ENCODE measurements at regions not wholly inside any gene's neighbourhood (a gene's known extent, or its start where the extent isn't known, plus 50 kb on each side); places are given as distances from the start of the nearest gene placed in this dataset.

DNA sequence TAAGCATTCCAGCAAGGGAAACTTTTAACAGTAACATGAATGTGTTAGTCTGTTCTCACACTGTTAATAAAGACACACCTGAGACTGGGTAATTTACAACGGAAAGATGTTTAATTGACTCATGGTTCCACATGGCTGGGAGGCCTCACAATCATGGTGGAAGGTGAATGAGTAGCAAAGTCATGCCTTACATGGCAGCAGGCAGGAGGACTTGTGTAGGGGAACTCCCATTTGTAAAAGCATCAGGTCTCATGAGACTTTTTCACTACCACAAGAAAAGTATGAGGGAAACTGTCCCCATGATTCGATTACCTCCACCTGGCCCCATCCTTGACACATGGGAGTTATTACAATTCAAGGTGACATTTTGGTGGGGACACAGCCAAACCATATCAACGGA is 168.3 kb downstream of the PAH start:
- no peak overlapping the region for H3K4me3 Mint-ChIP-seq
- H3K27me3 Mint-ChIP-seq, result no peaks in the 10 kb centered on the region
- H3K36me3 Mint-ChIP-seq (ENCODE audit: low read depth), result no peaks in the 10 kb centered on the region
- H3K27ac Mint-ChIP-seq, result no peak overlapping the region
- intact Hi-C loops (cut with micrococcal nuclease), result no loop called here
- H3K9me3 Mint-ChIP-seq, result no peaks in the 10 kb centered on the region
- H3K4me1 Mint-ChIP-seq (ENCODE audit: low read depth), result no peaks in the 10 kb centered on the region

DNA sequence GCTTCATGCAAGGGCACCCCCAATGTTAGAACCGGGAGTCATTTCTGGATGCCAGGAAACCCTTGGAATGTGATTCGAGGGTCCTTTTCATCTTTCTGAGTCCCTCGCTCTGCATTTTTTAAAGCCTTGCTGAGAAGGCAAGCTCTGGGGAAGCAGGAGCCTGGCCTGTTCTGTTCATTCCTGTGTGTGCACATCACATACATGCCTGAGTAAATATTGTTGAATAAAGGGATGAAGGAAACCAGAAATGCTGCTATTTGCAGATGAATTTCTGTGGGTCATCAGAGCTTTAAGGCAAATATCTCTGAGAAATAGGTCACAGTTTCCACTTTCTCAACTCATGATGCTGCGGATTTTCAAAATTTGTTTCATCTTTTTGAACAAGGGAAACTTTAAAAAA is 170.1 kb downstream of the PAH start:
- Mint-ChIP-seq H3K4me1 (ENCODE audit: low read depth) (no peaks in the 10 kb centered on the region), H3K4me3 (no peak overlapping the region), H3K27ac (no peak overlapping the region), H3K27me3 (no peaks in the 10 kb centered on the region), H3K9me3 (no peaks in the 10 kb centered on the region), H3K36me3 (ENCODE audit: low read depth) (no peaks in the 10 kb centered on the region)
- intact Hi-C loops (cut with micrococcal nuclease), result no loop called here

DNA sequence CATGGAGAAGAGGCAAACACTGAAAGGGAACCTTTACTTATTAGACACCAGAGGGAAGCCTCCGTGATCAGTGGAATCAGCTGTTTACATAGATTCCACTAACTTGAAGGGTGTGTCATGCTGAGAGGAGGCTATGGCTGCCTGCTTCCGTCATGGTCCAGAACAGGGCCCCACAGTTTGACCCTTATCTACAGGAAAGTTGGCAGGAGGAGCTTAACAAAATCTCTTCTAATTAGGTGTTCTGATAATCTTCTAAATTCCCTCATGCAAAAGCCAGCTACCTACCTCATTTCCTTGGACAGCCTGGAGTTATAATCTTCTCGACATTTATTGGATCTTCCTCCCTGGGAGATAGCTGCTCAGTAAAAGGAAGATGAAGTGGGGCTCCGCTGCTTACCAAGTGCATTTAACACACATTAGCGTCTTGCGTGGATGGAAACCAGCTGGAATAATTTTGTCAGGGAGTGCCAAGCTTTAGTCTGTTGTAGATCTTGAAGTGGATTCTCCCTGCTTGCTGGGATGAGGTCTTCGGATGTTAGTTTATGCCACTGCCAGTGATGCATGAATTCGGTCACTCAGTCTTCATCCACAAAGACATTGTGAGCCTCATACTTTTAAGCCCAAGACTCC is 171.0 kb downstream of the PAH start:
- intact Hi-C loops (cut with micrococcal nuclease), result no loop called here

DNA sequence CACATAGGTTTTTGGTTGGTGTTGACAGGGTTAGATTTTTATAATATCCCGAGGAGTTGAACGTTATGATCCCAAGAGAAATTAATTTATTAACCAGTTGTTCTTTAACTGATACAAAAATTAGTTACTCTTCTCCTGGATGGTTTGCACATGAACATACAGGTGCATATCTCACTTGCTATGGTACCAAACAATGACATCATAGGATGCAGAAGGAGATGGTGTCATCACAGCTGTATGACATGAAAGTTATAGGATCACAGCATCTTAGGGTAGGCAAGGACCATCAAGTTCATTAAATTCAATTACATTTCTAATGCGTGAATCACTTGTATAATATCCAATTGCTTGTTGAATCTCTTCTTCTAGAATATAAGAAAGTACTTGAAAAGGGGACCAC is 175.8 kb downstream of the PAH start:
- intact Hi-C loops (cut with micrococcal nuclease), result no loop called here
- H3K9me3 Mint-ChIP-seq, result no peaks in the 10 kb centered on the region

More for the DNA sequence above, 171.0 kb downstream of the PAH start:
- no peak overlapping the region for H3K27ac Mint-ChIP-seq
- no peaks in the 10 kb centered on the region for H3K4me1 Mint-ChIP-seq (ENCODE audit: low read depth)
- H3K27me3 Mint-ChIP-seq, result no peaks in the 10 kb centered on the region
- no peaks in the 10 kb centered on the region for H3K36me3 Mint-ChIP-seq (ENCODE audit: low read depth)
- no peaks in the 10 kb centered on the region for H3K9me3 Mint-ChIP-seq
- no peak overlapping the region for H3K4me3 Mint-ChIP-seq

GRCh38 chr12:102740141-102740955 is 176.7 kb downstream of the PAH start:
- intact Hi-C loops (cut with micrococcal nuclease), result no loop called here
- H3K9me3 Mint-ChIP-seq, result no peaks in the 10 kb centered on the region
- H3K4me1 Mint-ChIP-seq (ENCODE audit: low read depth), result peaks cover 1% of the 10 kb centered on the region
- no peak overlapping the region for H3K27ac Mint-ChIP-seq
- no peak overlapping the region for H3K4me3 Mint-ChIP-seq
- H3K36me3 Mint-ChIP-seq (ENCODE audit: low read depth), result no peaks in the 10 kb centered on the region
- H3K27me3 Mint-ChIP-seq, result no peaks in the 10 kb centered on the region

More for the DNA sequence above, 175.8 kb downstream of the PAH start:
- no peak overlapping the region for H3K27ac Mint-ChIP-seq
- no peaks in the 10 kb centered on the region for H3K4me1 Mint-ChIP-seq (ENCODE audit: low read depth)
- no peak overlapping the region for H3K4me3 Mint-ChIP-seq
- H3K27me3 Mint-ChIP-seq, result no peaks in the 10 kb centered on the region
- H3K36me3 Mint-ChIP-seq (ENCODE audit: low read depth), result no peaks in the 10 kb centered on the region

DNA sequence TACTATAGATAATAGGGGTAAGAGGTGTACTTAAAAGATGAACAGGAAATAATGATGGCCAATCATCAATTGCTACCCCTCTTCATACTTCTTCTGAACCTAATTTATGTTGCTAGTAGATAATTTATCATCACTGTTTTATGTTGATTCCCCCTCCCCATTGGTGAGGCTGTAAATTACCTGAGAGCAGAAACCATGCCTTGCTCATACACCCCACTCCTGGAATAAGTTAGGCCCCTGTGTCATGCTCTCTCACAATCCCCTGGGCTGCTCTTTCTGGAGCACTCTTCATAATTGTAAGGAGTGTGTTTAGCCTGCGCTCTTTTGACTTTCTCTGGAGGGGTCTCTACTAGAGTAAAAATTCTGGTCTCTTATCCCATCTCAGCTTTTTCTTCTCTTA is 180.7 kb downstream of the PAH start:
- Mint-ChIP-seq H3K36me3 (ENCODE audit: low read depth) (no peaks in the 10 kb centered on the region), H3K4me3 (no peak overlapping the region), H3K9me3 (no peaks in the 10 kb centered on the region), H3K4me1 (ENCODE audit: low read depth) (peaks cover 5% of the 10 kb centered on the region), H3K27me3 (no peaks in the 10 kb centered on the region), H3K27ac (no peak overlapping the region)
- intact Hi-C loops (cut with micrococcal nuclease), result no loop called here

- peaks cover 5% of the 10 kb centered on the region for H3K4me1 Mint-ChIP-seq (ENCODE audit: low read depth)
- intact Hi-C loops (cut with micrococcal nuclease), result no loop called here
- H3K4me3 Mint-ChIP-seq, result no peak overlapping the region
- no peak overlapping the region for H3K27ac Mint-ChIP-seq
- no peaks in the 10 kb centered on the region for H3K36me3 Mint-ChIP-seq (ENCODE audit: low read depth)
- no peaks in the 10 kb centered on the region for H3K9me3 Mint-ChIP-seq
- no peaks in the 10 kb centered on the region for H3K27me3 Mint-ChIP-seq
Observed at GRCh38 chr12:102735104-102735503, 181.9 kb downstream of the PAH start.

GRCh38 chr12:102730996-102731395 is 186.0 kb downstream of the PAH start:
- H3K27me3 Mint-ChIP-seq, result no peaks in the 10 kb centered on the region
- no peaks in the 10 kb centered on the region for H3K9me3 Mint-ChIP-seq
- H3K4me1 Mint-ChIP-seq (ENCODE audit: low read depth), result peaks cover 5% of the 10 kb centered on the region
- intact Hi-C loops (cut with micrococcal nuclease), result no loop called here
- no peak overlapping the region for H3K27ac Mint-ChIP-seq
- no peaks in the 10 kb centered on the region for H3K36me3 Mint-ChIP-seq (ENCODE audit: low read depth)
- H3K4me3 Mint-ChIP-seq, result no peak overlapping the region

GRCh38 chr12:102728506-102729242 is 188.4 kb downstream of the PAH start:
- H3K4me3 Mint-ChIP-seq, result no peak overlapping the region
- H3K27ac Mint-ChIP-seq, result no peak overlapping the region
- intact Hi-C loops (cut with micrococcal nuclease), result no loop called here

DNA sequence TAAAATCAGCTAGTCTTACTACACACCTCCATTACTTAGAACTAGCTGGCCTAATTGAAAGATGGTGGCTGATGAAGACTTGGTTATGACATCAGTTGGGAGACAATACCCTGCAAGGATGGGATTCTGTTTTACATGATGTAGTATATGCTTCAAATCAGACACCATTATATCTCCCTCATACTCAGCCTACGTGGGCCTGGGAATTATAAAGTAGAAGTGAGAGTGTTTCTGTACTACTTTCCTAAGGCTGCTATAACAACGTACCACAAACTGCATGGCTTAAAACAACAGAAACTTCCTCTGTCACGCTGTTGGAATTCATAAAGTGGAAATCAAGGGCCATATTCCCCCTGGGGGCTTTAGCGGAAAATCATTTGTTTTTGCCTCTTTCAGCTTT is 190.4 kb downstream of the PAH start:
- no peaks in the 10 kb centered on the region for H3K27me3 Mint-ChIP-seq
- no peaks in the 10 kb centered on the region for H3K9me3 Mint-ChIP-seq
- no peaks in the 10 kb centered on the region for H3K4me1 Mint-ChIP-seq (ENCODE audit: low read depth)
- no peak overlapping the region for H3K4me3 Mint-ChIP-seq
- H3K27ac Mint-ChIP-seq, result no peak overlapping the region
- H3K36me3 Mint-ChIP-seq (ENCODE audit: low read depth), result no peaks in the 10 kb centered on the region
- intact Hi-C loops (cut with micrococcal nuclease), result no loop called here

More at GRCh38 chr12:102728506-102729242, 188.4 kb downstream of the PAH start:
- H3K36me3 Mint-ChIP-seq (ENCODE audit: low read depth), result no peaks in the 10 kb centered on the region
- no peaks in the 10 kb centered on the region for H3K4me1 Mint-ChIP-seq (ENCODE audit: low read depth)
- H3K9me3 Mint-ChIP-seq, result no peaks in the 10 kb centered on the region
- no peaks in the 10 kb centered on the region for H3K27me3 Mint-ChIP-seq

- H3K9me3 Mint-ChIP-seq, result no peaks in the 10 kb centered on the region
- no peaks in the 10 kb centered on the region for H3K36me3 Mint-ChIP-seq (ENCODE audit: low read depth)
- H3K27me3 Mint-ChIP-seq, result no peaks in the 10 kb centered on the region
- no peak overlapping the region for H3K27ac Mint-ChIP-seq
- H3K4me1 Mint-ChIP-seq (ENCODE audit: low read depth), result no peaks in the 10 kb centered on the region
- H3K4me3 Mint-ChIP-seq, result no peak overlapping the region
- intact Hi-C loops (cut with micrococcal nuclease), result no loop called here
Observed at GRCh38 chr12:102722147-102722546, 194.9 kb downstream of the PAH start.

DNA sequence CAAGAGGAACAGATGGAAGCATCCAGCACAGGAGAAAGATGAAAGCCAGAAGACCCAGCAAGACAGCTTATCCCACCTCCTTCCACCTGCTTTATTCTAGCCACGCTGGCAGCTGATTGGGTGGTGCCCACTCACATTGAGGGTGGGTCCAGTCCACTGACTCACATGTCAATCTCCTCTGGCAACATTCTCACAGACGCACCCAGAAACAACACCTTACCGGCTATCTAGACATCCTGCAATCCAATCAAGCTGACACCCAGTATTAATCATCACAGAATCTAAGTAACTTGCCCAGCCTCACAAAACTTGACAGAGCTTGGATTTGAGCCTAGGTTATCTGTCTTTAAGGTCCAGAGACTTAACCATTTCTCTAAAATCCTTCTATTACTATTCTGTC is 208.9 kb downstream of the PAH start:
- no peaks in the 10 kb centered on the region for H3K9me3 Mint-ChIP-seq
- no peaks in the 10 kb centered on the region for H3K36me3 Mint-ChIP-seq (ENCODE audit: low read depth)
- no peak overlapping the region for H3K4me3 Mint-ChIP-seq
- no peaks in the 10 kb centered on the region for H3K4me1 Mint-ChIP-seq (ENCODE audit: low read depth)
- H3K27me3 Mint-ChIP-seq, result peaks cover 1% of the 10 kb centered on the region
- intact Hi-C loops (cut with micrococcal nuclease), result loop anchor here (10.0 kb wide), 1 partner anchor 613 kb away; no protein-coding TSS in a partner anchor
- H3K27ac Mint-ChIP-seq, result no peak overlapping the region

GRCh38 chr12:102702447-102703114 is 214.5 kb downstream of the PAH start:
- Mint-ChIP-seq H3K27me3 (peaks cover 5% of the 10 kb centered on the region), H3K4me3 (no peak overlapping the region), H3K4me1 (ENCODE audit: low read depth) (no peaks in the 10 kb centered on the region), H3K36me3 (ENCODE audit: low read depth) (no peaks in the 10 kb centered on the region), H3K27ac (peak overlapping the region; percentile 57), H3K9me3 (no peaks in the 10 kb centered on the region)
- intact Hi-C loops (cut with micrococcal nuclease), result loop anchor here (1.0 to 10.0 kb wide), 3 partner anchors 401 to 608 kb away; no protein-coding TSS in a partner anchor

- H3K4me1 Mint-ChIP-seq (ENCODE audit: low read depth), result no peaks in the 10 kb centered on the region
- H3K9me3 Mint-ChIP-seq, result no peaks in the 10 kb centered on the region
- H3K27ac Mint-ChIP-seq, result no peak overlapping the region
- peaks cover 7% of the 10 kb centered on the region for H3K27me3 Mint-ChIP-seq
- no peaks in the 10 kb centered on the region for H3K36me3 Mint-ChIP-seq (ENCODE audit: low read depth)
- no peak overlapping the region for H3K4me3 Mint-ChIP-seq
- intact Hi-C loops (cut with micrococcal nuclease), result no loop called here
Observed at GRCh38 chr12:102696045-102696444, 215.7 kb upstream of the IGF1 start.

Measured in dendritic cell treated with granulocyte-macrophage colony-stimulating factor and Interleukin-4, amounts not matched to agents 40 ng/mL and 50 ng/mL, for 4 days (primary cell).